ENCODE measurements at regions not wholly inside any gene's neighbourhood (a gene's known extent, or its start where the extent isn't known, plus 50 kb on each side); places are given as distances from the start of the nearest gene placed in this dataset.

GRCh38 chr13:58843071-58843470, 1211.5 kb downstream of the PCDH17 start:
- DNase-seq (ENCODE audit: insufficient read length) (no peak), FAIRE-seq (no peak)
- TF ChIP-seq POLR2AphosphoS5 (IDR thresholded peaks at IDR 0.05; ENCODE audit: low read depth, low read length) (no peak), POLR2A (IDR thresholded peaks at IDR 0.05; ENCODE audit: low read depth, low read length) (no peak), TAF1 (IDR thresholded peaks at IDR 0.05; ENCODE audit: borderline replicate concordance, low read depth, low read length) (no peak)

GRCh38 chr13:58843567-58843966, 1212.0 kb downstream of the PCDH17 start:
- FAIRE-seq (no peak), DNase-seq (ENCODE audit: insufficient read length) (no peak)
- TF ChIP-seq TAF1 (IDR thresholded peaks at IDR 0.05; ENCODE audit: borderline replicate concordance, low read depth, low read length) (no peak), POLR2AphosphoS5 (IDR thresholded peaks at IDR 0.05; ENCODE audit: low read depth, low read length) (no peak), POLR2A (IDR thresholded peaks at IDR 0.05; ENCODE audit: low read depth, low read length) (no peak)

GRCh38 chr13:58850161-58850560, 1218.6 kb downstream of the PCDH17 start:
- TF ChIP-seq TAF1 (IDR thresholded peaks at IDR 0.05; ENCODE audit: borderline replicate concordance, low read depth, low read length) (no peak), POLR2AphosphoS5 (IDR thresholded peaks at IDR 0.05; ENCODE audit: low read depth, low read length) (no peak), POLR2A (IDR thresholded peaks at IDR 0.05; ENCODE audit: low read depth, low read length) (no peak)
- no peak for DNase-seq (ENCODE audit: insufficient read length)
- FAIRE-seq, result no peak

- DNase-seq (ENCODE audit: insufficient read length), result no peak
- TF ChIP-seq POLR2A (IDR thresholded peaks at IDR 0.05; ENCODE audit: low read depth, low read length), result no peak
- TF ChIP-seq TAF1 (IDR thresholded peaks at IDR 0.05; ENCODE audit: borderline replicate concordance, low read depth, low read length), result no peak
- no peak for TF ChIP-seq POLR2AphosphoS5 (IDR thresholded peaks at IDR 0.05; ENCODE audit: low read depth, low read length)
- FAIRE-seq, result no peak
Measured at GRCh38 chr13:58852076-58852475, 1220.5 kb downstream of the PCDH17 start.

- FAIRE-seq, result no peak
- no peak for DNase-seq (ENCODE audit: insufficient read length)
- TF ChIP-seq TAF1 (IDR thresholded peaks at IDR 0.05; ENCODE audit: borderline replicate concordance, low read depth, low read length) (no peak), POLR2A (IDR thresholded peaks at IDR 0.05; ENCODE audit: low read depth, low read length) (no peak), POLR2AphosphoS5 (IDR thresholded peaks at IDR 0.05; ENCODE audit: low read depth, low read length) (no peak)
Measured at GRCh38 chr13:58855283-58855682, 1223.7 kb downstream of the PCDH17 start.

- no peak for TF ChIP-seq POLR2A (IDR thresholded peaks at IDR 0.05; ENCODE audit: low read depth, low read length)
- no peak for TF ChIP-seq TAF1 (IDR thresholded peaks at IDR 0.05; ENCODE audit: borderline replicate concordance, low read depth, low read length)
- no peak for FAIRE-seq
- DNase-seq (ENCODE audit: insufficient read length), result no peak
Measured at GRCh38 chr13:58858870-58859371, 1227.4 kb downstream of the PCDH17 start.

- no peak for DNase-seq (ENCODE audit: insufficient read length)
Measured at GRCh38 chr13:58865286-58865685, 1233.7 kb downstream of the PCDH17 start.

GRCh38 chr13:58869566-58869965, 1238.0 kb downstream of the PCDH17 start:
- FAIRE-seq, result no peak
- TF ChIP-seq POLR2AphosphoS5 (IDR thresholded peaks at IDR 0.05; ENCODE audit: low read depth, low read length) (no peak), TAF1 (IDR thresholded peaks at IDR 0.05; ENCODE audit: borderline replicate concordance, low read depth, low read length) (no peak), POLR2A (IDR thresholded peaks at IDR 0.05; ENCODE audit: low read depth, low read length) (no peak)
- DNase-seq (ENCODE audit: insufficient read length), result no peak

More at GRCh38 chr13:58865286-58865685, 1233.7 kb downstream of the PCDH17 start:
- no peak for TF ChIP-seq TAF1 (IDR thresholded peaks at IDR 0.05; ENCODE audit: borderline replicate concordance, low read depth, low read length)
- no peak for TF ChIP-seq POLR2AphosphoS5 (IDR thresholded peaks at IDR 0.05; ENCODE audit: low read depth, low read length)
- TF ChIP-seq POLR2A (IDR thresholded peaks at IDR 0.05; ENCODE audit: low read depth, low read length), result no peak
- FAIRE-seq, result no peak

GRCh38 chr13:58876473-58876872, 1244.9 kb downstream of the PCDH17 start:
- TF ChIP-seq POLR2A (IDR thresholded peaks at IDR 0.05; ENCODE audit: low read depth, low read length) (no peak), POLR2AphosphoS5 (IDR thresholded peaks at IDR 0.05; ENCODE audit: low read depth, low read length) (no peak), TAF1 (IDR thresholded peaks at IDR 0.05; ENCODE audit: borderline replicate concordance, low read depth, low read length) (no peak)
- DNase-seq (ENCODE audit: insufficient read length), result no peak
- FAIRE-seq, result no peak

GRCh38 chr13:58879114-58879513, 1247.6 kb downstream of the PCDH17 start:
- TF ChIP-seq POLR2A (IDR thresholded peaks at IDR 0.05; ENCODE audit: low read depth, low read length) (no peak), POLR2AphosphoS5 (IDR thresholded peaks at IDR 0.05; ENCODE audit: low read depth, low read length) (no peak), TAF1 (IDR thresholded peaks at IDR 0.05; ENCODE audit: borderline replicate concordance, low read depth, low read length) (no peak)
- FAIRE-seq (no peak), DNase-seq (ENCODE audit: insufficient read length) (no peak)

GRCh38 chr13:58882516-58882915, 1251.0 kb downstream of the PCDH17 start:
- no peak for DNase-seq (ENCODE audit: insufficient read length)
- FAIRE-seq, result no peak
- no peak for TF ChIP-seq POLR2A (IDR thresholded peaks at IDR 0.05; ENCODE audit: low read depth, low read length)
- no peak for TF ChIP-seq TAF1 (IDR thresholded peaks at IDR 0.05; ENCODE audit: borderline replicate concordance, low read depth, low read length)
- no peak for TF ChIP-seq POLR2AphosphoS5 (IDR thresholded peaks at IDR 0.05; ENCODE audit: low read depth, low read length)

GRCh38 chr13:58883405-58883804, 1251.9 kb downstream of the PCDH17 start:
- DNase-seq (ENCODE audit: insufficient read length) (no peak), FAIRE-seq (no peak)
- no peak for TF ChIP-seq POLR2AphosphoS5 (IDR thresholded peaks at IDR 0.05; ENCODE audit: low read depth, low read length)
- TF ChIP-seq TAF1 (IDR thresholded peaks at IDR 0.05; ENCODE audit: borderline replicate concordance, low read depth, low read length), result no peak
- TF ChIP-seq POLR2A (IDR thresholded peaks at IDR 0.05; ENCODE audit: low read depth, low read length), result no peak

All from GM12892 (cell line).